Femur (tissue), 1 donor: ENCODE measurements at regions not wholly inside any gene's neighbourhood (a gene's known extent, or its start where the extent isn't known, plus 50 kb on each side); places are given as distances from the start of the nearest gene placed in this dataset.
"Not testable (repeated sequence)": the region's sequence is repeated elsewhere in the genome, so short reads cannot be mapped to it uniquely, and the experiment has no call there.

Experiments
- DNase-seq: peaks from one replicate; pipeline ENCODE4 v3.0.0-alpha.2; 2017

GRCh38 chr2:3034856-3035255 lies 342.8 kb downstream of the EIPR1 start:
- no peak for DNase-seq

- no peak for DNase-seq
These were observed 343.2 kb downstream of the EIPR1 start for GRCh38 chr2:3034396-3034795.

- no peak for DNase-seq
These were observed 344.3 kb downstream of the EIPR1 start for GRCh38 chr2:3033315-3033714.

- DNase-seq = not testable (repeated sequence)
These were observed 346.8 kb downstream of the EIPR1 start for GRCh38 chr2:3030791-3031190.

GRCh38 chr2:3025984-3026383 lies 351.6 kb downstream of the EIPR1 start:
- no peak for DNase-seq

DNA sequence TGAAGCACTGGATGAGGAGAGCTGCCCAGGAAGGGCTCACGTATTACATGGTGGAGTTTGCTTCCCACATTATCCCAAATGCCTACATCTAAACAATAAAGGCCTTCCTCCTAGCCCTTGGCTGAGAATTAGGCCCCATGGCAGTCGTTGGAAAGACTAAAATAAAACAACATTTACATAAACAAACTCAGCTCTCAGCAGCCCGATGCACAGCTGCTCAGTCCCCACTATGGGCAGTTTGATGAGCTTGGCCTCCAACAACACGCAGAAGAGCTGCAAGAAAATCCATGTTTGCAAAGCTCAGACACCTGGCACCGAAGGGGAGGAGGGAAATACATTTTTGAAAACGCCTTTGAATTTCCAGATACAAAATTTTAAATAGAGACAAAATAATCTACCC lies 352.4 kb downstream of the EIPR1 start:
- no peak for DNase-seq

DNA sequence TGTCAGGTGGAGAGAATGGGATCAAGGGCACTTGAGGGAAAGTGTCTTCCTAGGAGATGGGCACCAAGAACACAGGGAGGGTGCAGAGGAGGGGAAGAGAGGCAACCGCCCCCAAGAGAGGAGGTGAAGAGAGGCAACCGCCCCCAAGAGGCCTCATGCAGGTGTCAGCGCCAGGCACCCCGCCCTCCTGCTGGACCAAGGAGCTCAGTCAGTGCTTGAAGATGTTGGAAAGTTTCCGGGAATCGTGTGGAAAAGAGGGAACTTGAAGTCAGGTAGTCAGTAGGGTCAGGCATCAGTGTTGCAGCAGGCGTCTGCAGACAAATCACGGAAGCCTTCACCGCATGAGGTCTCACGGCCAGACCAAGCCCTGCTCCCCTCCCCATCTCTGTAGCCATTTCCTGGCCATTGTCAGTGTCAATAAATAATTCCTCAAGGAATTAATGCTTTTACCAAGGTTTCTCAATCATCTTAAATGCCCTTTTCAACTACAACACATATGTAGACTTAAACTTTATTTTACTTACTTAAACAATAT lies 353.1 kb downstream of the EIPR1 start:
- DNase-seq = no peak

DNA sequence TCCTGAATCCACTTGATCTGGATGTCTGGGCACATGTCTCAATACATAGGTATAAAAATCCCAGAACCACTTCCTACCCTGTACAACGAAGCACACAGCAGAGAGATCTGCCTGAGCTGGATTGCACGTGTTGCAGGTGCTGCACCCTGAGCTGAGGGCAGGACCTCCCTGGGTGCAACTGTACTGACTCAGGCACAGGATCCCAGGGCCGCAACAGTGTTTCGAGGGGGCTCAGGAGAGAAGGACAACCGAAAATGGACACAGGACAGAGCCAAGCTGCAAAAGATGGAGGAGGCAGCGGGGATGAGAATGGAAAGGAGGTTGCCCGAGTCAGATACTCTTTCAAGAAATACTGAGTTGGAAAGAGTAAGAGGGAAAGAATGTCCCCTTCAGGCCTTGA lies 354.1 kb downstream of the EIPR1 start:
- DNase-seq = no peak

DNA sequence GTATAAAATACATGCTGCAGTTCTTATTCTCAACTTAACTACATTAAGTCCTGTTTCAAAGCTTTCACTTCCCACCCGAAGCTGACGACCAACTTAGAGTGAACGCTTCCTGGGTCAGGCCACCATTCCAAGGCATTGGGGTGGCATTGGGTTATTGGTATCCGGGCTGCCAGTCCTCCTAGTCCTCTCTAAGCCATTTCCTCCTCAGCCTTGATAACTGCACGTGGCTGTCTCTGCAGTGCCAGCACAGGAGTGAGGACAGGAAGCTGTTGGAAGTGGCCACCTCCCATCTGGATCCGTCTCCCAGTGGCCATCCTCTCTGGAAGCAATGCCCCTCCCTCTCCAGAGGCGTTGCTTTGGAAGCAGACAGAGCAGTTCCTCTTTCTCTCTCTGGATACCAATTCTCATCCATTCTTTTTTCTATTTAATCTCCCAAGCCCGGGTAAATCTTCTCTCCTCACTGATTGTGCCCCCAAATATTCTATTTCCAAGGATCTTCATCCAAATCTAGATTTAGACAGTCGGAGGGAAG lies 354.7 kb downstream of the EIPR1 start:
- DNase-seq = no peak

- DNase-seq = no peak
These were observed 355.9 kb downstream of the EIPR1 start for GRCh38 chr2:3021720-3022119.

GRCh38 chr2:3010001-3010400 lies 367.6 kb downstream of the EIPR1 start:
- DNase-seq = no peak

DNA sequence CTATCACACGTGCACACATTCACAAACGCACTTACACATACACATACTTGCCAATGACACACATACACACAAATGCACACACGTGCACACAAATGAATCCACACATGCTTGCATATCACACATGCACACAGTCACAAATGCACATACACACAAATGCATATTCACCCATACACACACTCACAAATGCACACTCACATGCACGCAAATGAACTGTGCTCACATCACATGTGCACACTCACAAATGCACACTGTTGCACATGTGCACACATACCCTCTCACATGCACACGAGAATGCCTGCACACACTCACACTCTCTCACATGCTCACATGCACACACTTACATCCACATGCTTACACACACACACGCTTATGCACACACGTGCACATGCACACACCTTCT lies 368.1 kb downstream of the EIPR1 start:
- no peak for DNase-seq

DNA sequence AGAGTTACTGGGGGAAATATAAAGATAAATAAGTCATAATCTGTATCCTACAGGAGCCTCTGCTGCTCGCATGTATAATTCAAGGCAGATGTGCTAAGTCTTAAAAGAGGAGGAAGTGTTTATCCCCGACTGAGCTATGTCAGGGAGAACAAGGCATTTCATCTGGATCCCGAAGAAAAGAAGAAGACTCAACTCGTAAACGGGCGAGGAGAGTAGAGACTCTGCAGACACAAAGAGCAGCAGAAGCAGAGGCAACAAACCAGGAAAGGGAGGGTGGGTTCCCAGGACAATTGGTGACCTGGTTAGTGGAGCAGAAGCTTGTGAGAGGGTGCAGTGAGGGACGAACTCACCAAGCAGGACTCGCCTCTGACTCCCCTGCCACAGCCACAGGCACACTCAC lies 368.6 kb downstream of the EIPR1 start:
- no peak for DNase-seq

GRCh38 chr2:3008561-3008960 lies 369.1 kb downstream of the EIPR1 start:
- no peak for DNase-seq

- no peak for DNase-seq
These were observed 370.5 kb downstream of the EIPR1 start for GRCh38 chr2:3007135-3007534.

DNA sequence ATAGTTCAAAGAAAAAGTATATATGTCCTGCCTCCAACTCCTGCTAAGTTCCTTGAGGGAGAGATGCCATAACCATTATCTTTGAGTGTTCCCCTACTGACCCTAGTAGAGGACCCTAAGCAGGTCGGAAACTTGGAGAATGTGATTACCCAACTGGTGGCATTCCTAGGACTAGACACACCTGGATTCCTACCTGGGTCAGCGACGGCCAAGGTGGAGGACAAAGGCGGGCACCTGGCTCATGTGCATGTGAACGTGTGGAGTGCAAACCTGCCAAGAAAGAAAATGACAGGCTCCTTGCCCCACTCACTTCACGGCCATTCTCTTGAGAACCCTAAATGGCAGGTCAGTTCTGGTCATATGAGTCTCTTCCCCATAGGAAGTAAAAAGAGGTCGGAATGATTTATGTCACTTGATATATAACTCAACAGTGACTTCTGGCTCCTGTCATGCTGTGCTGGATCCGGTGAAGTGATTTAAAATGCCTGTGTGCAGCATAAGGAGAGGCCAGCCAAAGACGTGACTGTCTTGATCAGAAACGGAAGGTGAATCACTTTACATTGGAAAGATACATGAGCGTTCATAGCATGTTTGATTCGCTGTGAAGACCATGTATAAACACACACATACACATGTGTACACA lies 371.6 kb downstream of the EIPR1 start:
- DNase-seq = no peak

DNA sequence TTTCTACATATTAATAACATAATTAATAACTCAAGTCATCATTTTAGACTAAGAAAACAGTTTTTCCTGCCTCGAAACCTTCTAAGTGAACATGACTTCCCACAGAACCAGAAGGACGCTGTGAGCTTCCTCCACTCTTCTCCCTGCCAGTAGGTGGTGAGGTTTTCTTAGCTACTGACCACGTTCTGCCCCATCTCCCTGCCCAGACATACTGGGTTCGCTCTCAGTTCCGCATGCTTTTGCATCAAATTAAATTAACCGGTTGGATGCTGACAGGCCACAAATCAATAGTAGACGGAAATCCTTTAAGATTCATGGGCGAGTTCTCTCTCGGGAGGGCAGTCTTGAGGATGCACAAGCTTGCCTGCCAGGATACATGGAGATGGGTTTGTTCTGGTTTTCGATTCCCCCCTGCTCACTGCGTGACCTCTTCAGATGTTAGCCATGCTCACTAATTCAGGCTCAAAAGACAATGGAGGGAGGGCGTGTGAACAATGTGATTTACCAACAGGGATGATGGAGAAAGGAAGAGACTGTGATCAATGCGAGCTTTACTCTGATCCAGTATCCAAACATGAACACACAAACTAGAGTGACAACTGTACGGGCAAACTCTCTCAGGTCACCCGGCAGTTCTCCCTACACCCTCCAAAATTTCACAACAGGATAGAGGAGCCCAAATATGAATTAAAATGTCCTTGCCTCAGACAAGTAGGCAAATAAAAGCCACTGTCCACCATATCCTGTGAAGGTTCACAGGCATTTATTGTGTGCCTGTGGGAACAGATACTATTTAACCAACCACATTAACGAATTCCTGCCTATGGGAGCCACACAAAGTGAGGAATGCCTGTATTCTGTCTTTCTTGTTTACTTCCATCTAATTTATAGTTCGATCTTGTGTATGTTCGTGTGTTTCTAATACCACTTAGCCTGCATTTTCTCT lies 375.7 kb downstream of the EIPR1 start:
- no peak for DNase-seq

DNA sequence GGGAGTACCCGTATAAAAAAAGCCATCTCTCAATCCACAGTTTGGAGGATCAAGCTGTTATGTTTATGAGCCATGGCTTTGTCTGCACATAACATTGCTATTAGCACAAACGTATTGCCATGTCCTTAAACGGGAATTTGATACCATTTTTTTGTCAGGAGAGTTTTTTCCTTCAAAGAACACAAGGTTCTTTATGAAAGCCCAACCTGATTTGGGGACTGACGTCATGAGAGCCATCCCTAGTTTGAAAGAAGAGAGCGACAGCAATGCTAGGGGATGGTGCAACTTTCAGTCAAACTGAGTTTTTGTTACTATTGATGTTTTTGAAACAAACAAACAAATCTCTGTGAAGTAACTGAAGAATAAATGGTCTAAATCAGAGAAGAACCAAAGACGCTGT lies 376.6 kb downstream of the EIPR1 start:
- DNase-seq = no peak

DNA sequence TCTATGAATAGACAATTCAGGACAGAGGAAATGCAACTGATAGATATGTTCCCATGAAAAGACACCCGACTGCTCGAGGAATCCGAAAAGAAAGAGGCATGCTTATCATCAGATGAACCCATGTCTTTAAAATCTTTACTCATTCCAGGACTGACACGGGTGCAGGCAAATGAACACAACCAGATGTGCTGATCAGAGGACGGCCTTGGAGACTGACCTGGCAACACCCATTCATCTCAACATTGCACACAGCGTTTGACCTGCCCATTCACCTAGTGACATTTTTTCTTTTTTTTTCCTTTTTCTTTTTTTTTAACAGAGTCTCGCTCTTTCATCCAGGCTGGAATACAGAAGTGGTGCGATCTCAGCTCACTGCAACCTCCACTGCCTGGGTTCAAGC lies 377.5 kb downstream of the EIPR1 start:
- no peak for DNase-seq

DNA sequence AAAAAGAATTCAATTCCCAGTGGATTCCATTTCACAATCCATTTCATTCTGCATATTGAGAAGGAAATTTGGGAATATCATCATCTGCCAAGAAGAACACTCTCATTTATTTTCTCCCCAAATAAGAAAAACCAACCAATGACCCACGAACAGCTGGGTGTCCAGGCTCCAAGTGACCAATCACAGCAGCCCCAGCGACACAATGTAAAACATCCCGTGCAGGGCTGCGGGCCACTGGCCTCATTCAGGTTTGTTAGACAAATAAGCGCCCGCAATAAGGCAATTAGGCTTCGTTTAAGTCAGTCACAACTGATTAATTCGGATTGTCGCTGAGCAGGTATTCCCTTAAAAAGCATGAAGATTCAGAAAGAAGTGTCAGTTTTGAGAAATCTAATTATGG lies 378.6 kb downstream of the EIPR1 start:
- no peak for DNase-seq

- DNase-seq = no peak
These were observed 384.4 kb downstream of the EIPR1 start for GRCh38 chr2:2993172-2993692.

DNA sequence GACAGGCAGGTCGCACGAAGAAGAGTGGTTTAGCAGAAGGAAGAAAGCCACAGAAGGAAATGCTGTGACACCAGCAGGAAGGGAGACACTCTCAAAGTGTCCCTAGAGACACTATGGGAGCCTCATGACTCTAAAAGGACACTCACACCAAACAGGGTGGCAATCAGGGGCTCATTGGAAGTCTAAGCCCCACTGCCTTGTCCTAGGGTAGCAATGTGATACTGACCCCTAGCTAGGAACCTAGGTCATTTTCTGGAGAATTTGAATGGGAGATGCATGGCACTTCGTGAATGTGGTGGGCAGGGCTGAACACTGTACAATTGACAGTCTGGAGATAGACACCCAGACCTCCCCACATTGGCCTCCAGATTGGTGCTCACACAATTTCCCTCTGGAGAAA lies 385.0 kb downstream of the EIPR1 start:
- DNase-seq = no peak

GRCh38 chr2:2985020-2985419 lies 392.6 kb downstream of the EIPR1 start:
- no peak for DNase-seq

GRCh38 chr2:2981000-2981399 lies 396.6 kb downstream of the EIPR1 start:
- DNase-seq = no peak
